CD14-positive monocyte (primary cell): ENCODE measurements at regions not wholly inside any gene's neighbourhood (a gene's known extent, or its start where the extent isn't known, plus 50 kb on each side); places are given as distances from the start of the nearest gene placed in this dataset.
"Not testable (repeated sequence)": the region's sequence is repeated elsewhere in the genome, so short reads cannot be mapped to it uniquely, and the experiment has no call there.

Experiments used
- DNase-seq, 3 donors: peaks; one replicate each; pipeline ENCODE4 v3.0.0-alpha.2; 2011 to 2022
- H2AFZ ChIP-seq: 2 replicates; pipeline ENCODE4 v1.6.0; 2012; ENCODE audit warnings: mild to moderate bottlenecking, low read depth, low read length, inconsistent platforms; ENCODE audit not compliant: insufficient read depth, poor library complexity, severe bottlenecking
- H3K27ac ChIP-seq, 2 donors: 1 replicate in 1 of 2; 2 replicates in 1 of 2; pipeline ENCODE4 v1.5.1; 2012 to 2013; ENCODE audit warnings: low read length in 2 of 2, control low read depth in 1 of 2, inconsistent platforms in 1 of 2, low read depth in 1 of 2, mild to moderate bottlenecking in 1 of 2
- H3K27me3 ChIP-seq, 2 donors: one replicate each; pipeline versions ENCODE4 v1.6.0 to v1.6.1; 2011 to 2013; ENCODE audit warnings: low read length in 2 of 2; ENCODE audit not compliant: control insufficient read depth in 2 of 2, insufficient read depth in 2 of 2
- H3K36me3 ChIP-seq, 2 donors: replicated peaks in 1 of 2; 1 replicate in 1 of 2; 2 replicates in 1 of 2; pipeline versions ENCODE4 v1.5.1 to v1.6.1; 2012 to 2013; ENCODE audit warnings: low read length in 2 of 2, control low read depth in 1 of 2, inconsistent platforms in 1 of 2, mild to moderate bottlenecking in 1 of 2; ENCODE audit not compliant: insufficient read depth in 2 of 2, control insufficient read depth in 1 of 2
- H3K4me1 ChIP-seq, 2 donors: 1 replicate in 1 of 2; 2 replicates in 1 of 2; pipeline versions ENCODE4 v1.5.1 to v1.6.1; 2012 to 2013; ENCODE audit warnings: low read length in 2 of 2, control low read depth in 1 of 2, inconsistent platforms in 1 of 2, mild to moderate bottlenecking in 1 of 2, moderate library complexity in 1 of 2; ENCODE audit not compliant: insufficient read depth in 2 of 2, control insufficient read depth in 1 of 2
- H3K4me2 ChIP-seq: replicated peaks from 2 replicates; pipeline ENCODE3; 2012; ENCODE audit warnings: low read length, moderate library complexity, mild to moderate bottlenecking; ENCODE audit not compliant: poor library complexity, severe bottlenecking; ENCODE audit errors: extremely low read depth
- H3K4me3 ChIP-seq, 3 experiments: fragments of 200-600 bp in 1 of 3; sonication (generic) in 1 of 3; replicated peaks in 1 of 3; 1 replicate in 2 of 3; 2 replicates in 1 of 3; pipeline ENCODE4 v1.5.1; 2011 to 2013; ENCODE audit warnings: low read length in 3 of 3, mild to moderate bottlenecking in 3 of 3, control low read depth in 2 of 3, low read depth in 2 of 3, inconsistent platforms in 1 of 3, moderate library complexity in 1 of 3
- H3K79me2 ChIP-seq: 2 replicates; pipeline ENCODE4 v1.6.0; 2012; ENCODE audit warnings: mild to moderate bottlenecking, control low read depth, inconsistent platforms, low read length, moderate library complexity; ENCODE audit not compliant: insufficient read depth
- H3K9ac ChIP-seq: 2 replicates; pipeline ENCODE4 v1.6.0; 2017; ENCODE audit warnings: low read length, mild to moderate bottlenecking; ENCODE audit not compliant: insufficient read depth, poor library complexity, severe bottlenecking
- H3K9me3 ChIP-seq, 2 donors: replicated peaks in 1 of 2; 1 replicate in 1 of 2; 2 replicates in 1 of 2; pipeline versions ENCODE4 v1.5.1 to v1.6.1; 2012 to 2013; ENCODE audit warnings: low read length in 2 of 2, control low read depth in 1 of 2; ENCODE audit not compliant: control insufficient read depth in 1 of 2, insufficient read depth in 1 of 2
- H4K20me1 ChIP-seq: 2 replicates; pipeline ENCODE4 v1.6.0; 2012; ENCODE audit warnings: mild to moderate bottlenecking, low read length, control low read depth, moderate library complexity; ENCODE audit not compliant: insufficient read depth
- H3K27ac Mint-ChIP-seq, 7 donors: one replicate each; pipeline ENCODE4 v1.8.0; 2020; ENCODE audit warnings: mild to moderate bottlenecking in 7 of 7, mixed read lengths in 7 of 7, moderate library complexity in 6 of 7, inconsistent platforms in 2 of 7
- H3K27me3 Mint-ChIP-seq, 3 donors: one replicate each; pipeline ENCODE4 v1.8.0; 2021 to 2022; ENCODE audit warnings: low read depth in 3 of 3, mild to moderate bottlenecking in 3 of 3, mixed read lengths in 3 of 3, moderate library complexity in 3 of 3, inconsistent platforms in 1 of 3
- H3K36me3 Mint-ChIP-seq, 2 donors: one replicate each; pipeline ENCODE4 v1.8.0; 2020; ENCODE audit warnings: mixed read lengths in 2 of 2, inconsistent platforms in 1 of 2, mild to moderate bottlenecking in 1 of 2
- H3K4me1 Mint-ChIP-seq: one replicate; pipeline ENCODE4 v1.8.0; 2020; ENCODE audit warnings: mild to moderate bottlenecking, mixed read lengths
- H3K4me3 Mint-ChIP-seq, 2 donors: one replicate each; pipeline ENCODE4 v1.8.0; 2020; ENCODE audit warnings: mild to moderate bottlenecking in 2 of 2, mixed read lengths in 2 of 2, moderate library complexity in 1 of 2
- H3K9me3 Mint-ChIP-seq, 7 donors: one replicate each; pipeline ENCODE4 v1.8.0; 2020 to 2022; ENCODE audit warnings: mixed read lengths in 7 of 7, mild to moderate bottlenecking in 6 of 7, moderate library complexity in 6 of 7, inconsistent platforms in 2 of 7
- CTCF ChIP-seq: fragments of 200-600 bp; IDR thresholded peaks from one replicate; pipeline ENCODE4 v1.8.0; 2022; ENCODE audit warnings: antibody characterized with exemption, mild to moderate bottlenecking
- WGBS: methylation state at CpG from one replicate; pipeline ENCODE4 v1.1.5; 2013; ENCODE audit warnings: missing lambda C conversion rate; ENCODE audit not compliant: insufficient coverage; 5-methylcytosine and 5-hydroxymethylcytosine counted together
- intact Hi-C, 2 donors: fragments of 100-400 bp; cut with micrococcal nuclease; formaldehyde crosslinking; loops; one replicate each; pipeline versions ENCODE4 v1.15.0 to v1.15.1; 2023

DNA sequence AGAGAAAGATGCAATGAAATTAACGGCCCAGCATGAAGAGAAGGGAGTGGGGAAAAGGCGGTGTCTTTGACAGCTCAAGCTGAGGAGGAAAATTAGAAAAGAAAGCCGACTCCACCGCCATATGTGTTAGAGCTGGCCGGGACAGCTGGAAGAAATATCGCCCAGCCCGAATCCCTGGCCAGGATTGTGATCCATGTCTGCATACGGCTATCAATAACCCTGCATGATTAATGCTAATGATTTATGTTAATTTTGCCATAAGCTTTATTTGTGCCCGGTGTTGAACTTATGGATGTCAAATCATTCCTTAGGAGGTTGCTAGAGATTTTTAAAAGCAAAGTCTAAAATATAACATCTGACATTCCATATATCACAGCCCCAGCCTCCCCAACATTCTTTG lies 263.4 kb upstream of the ZNF507 start:
- Mint-ChIP-seq H3K9me3 (peaks cover 0 to 9% (median 4%) of the 10 kb centered on the region in 7 donors), H3K4me3 (no peak overlapping the region), H3K4me1 (no peaks in the 10 kb centered on the region), H3K36me3 (no peaks in the 10 kb centered on the region), H3K27ac (no peak overlapping the region), H3K27me3 (peaks cover 0 to 2% (median 2%) of the 10 kb centered on the region in 3 donors)
- no peak overlapping the region for H3K4me2 ChIP-seq
- no peaks in the 10 kb centered on the region for H3K4me1 ChIP-seq
- H2AFZ ChIP-seq: no peak overlapping the region
- no peaks in the 10 kb centered on the region for H3K36me3 ChIP-seq
- intact Hi-C loops: no loop called here
- H4K20me1 ChIP-seq: no peaks in the 10 kb centered on the region
- no peaks in the 10 kb centered on the region for H3K27me3 ChIP-seq
- no peaks in the 10 kb centered on the region for H3K9me3 ChIP-seq
- 87% methylated on average over 7 of the region's 9 CpGs for WGBS
- no peaks in the 10 kb centered on the region for H3K79me2 ChIP-seq
- no peak overlapping the region for H3K27ac ChIP-seq
- H3K4me3 ChIP-seq: no peak overlapping the region
- TF ChIP-seq CTCF: no peak
- no peak for DNase-seq
- H3K9ac ChIP-seq: no peak overlapping the region

DNA sequence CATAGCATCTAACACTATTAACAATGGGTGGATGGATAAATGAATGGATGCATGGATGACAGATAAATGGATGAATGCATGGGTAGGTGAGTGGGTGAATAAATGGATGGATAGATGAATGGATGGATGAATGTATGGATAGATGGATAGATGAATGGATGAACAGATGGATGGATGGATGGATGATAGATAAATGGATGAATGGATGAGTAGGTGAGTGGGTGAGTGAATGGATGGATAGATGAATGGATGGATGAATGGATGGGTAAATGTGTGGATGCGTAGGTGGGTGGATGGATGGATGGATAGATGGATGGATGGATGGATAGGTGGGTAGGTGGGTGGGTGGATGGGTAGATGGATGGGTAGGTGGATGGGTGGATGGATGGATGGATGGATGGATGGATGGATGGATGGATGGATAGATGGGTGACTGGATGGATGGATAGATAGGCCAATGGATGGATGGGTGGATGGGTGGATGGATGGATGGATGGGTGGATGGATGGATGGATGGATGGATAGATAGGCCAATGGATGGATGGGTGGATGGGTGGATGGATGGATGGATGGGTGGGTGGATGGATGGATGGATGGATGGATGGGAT lies 260.6 kb upstream of the ZNF507 start:
- H3K36me3 Mint-ChIP-seq, H2AFZ ChIP-seq, H3K9ac ChIP-seq, H3K4me2 ChIP-seq, H3K27me3 ChIP-seq, H4K20me1 ChIP-seq, H3K79me2 ChIP-seq, H3K36me3 ChIP-seq, intact Hi-C loops, H3K9me3 ChIP-seq, H3K4me3 ChIP-seq, DNase-seq, H3K4me3 Mint-ChIP-seq, H3K4me1 ChIP-seq, H3K27ac ChIP-seq, H3K4me1 Mint-ChIP-seq, H3K27me3 Mint-ChIP-seq, H3K27ac Mint-ChIP-seq: not testable (repeated sequence)
- H3K9me3 Mint-ChIP-seq: peaks cover 0 to 13% (median 4%) of the 10 kb centered on the region in 7 donors
- WGBS: no CpG with 5 or more reads among the region's 1 CpG
